Tibial nerve (tissue), 3 donors: ENCODE measurements at regions not wholly inside any gene's neighbourhood (a gene's known extent, or its start where the extent isn't known, plus 50 kb on each side); places are given as distances from the start of the nearest gene placed in this dataset.
"Not testable (repeated sequence)": the region's sequence is repeated elsewhere in the genome, so short reads cannot be mapped to it uniquely, and the experiment has no call there.

Experiments
- EP300 ChIP-seq, 2 donors: sonication (generic); formaldehyde crosslinking; IDR thresholded peaks; one replicate each; pipeline ENCODE4 v1.6.1; 2017; ENCODE audit warnings: antibody characterized with exemption in 2 of 2, mild to moderate bottlenecking in 1 of 2
- POLR2A ChIP-seq, 2 donors: fragments of 450-650 bp; IDR thresholded peaks; one replicate each; pipeline ENCODE4 v1.6.1; 2017; ENCODE audit warnings: antibody characterized with exemption in 2 of 2, mild to moderate bottlenecking in 2 of 2, moderate library complexity in 2 of 2

- TF ChIP-seq EP300, POLR2A (IDR thresholded peaks at IDR 0.05): not testable (repeated sequence)
Measured at GRCh38 chr2:91578678-91579077, 2887.2 kb downstream of the RPIA start.
